ENCODE measurements at regions not wholly inside any gene's neighbourhood (a gene's known extent, or its start where the extent isn't known, plus 50 kb on each side); places are given as distances from the start of the nearest gene placed in this dataset.

GRCh38 chr6:3566812-3567211 is 110.0 kb upstream of the SLC22A23 start:
- TF ChIP-seq, protein P1, sequence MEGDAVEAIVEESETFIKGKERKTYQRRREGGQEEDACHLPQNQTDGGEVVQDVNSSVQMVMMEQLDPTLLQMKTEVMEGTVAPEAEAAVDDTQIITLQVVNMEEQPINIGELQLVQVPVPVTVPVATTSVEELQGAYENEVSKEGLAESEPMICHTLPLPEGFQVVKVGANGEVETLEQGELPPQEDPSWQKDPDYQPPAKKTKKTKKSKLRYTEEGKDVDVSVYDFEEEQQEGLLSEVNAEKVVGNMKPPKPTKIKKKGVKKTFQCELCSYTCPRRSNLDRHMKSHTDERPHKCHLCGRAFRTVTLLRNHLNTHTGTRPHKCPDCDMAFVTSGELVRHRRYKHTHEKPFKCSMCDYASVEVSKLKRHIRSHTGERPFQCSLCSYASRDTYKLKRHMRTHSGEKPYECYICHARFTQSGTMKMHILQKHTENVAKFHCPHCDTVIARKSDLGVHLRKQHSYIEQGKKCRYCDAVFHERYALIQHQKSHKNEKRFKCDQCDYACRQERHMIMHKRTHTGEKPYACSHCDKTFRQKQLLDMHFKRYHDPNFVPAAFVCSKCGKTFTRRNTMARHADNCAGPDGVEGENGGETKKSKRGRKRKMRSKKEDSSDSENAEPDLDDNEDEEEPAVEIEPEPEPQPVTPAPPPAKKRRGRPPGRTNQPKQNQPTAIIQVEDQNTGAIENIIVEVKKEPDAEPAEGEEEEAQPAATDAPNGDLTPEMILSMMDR (conservative IDR thresholded peaks at IDR 0.05; ENCODE audit: low read length): no peak
- TF ChIP-seq EZH2phosphoT487 (IDR thresholded peaks at IDR 0.05; ENCODE audit: borderline replicate concordance): no peak
